ENCODE measurements at regions not wholly inside any gene's neighbourhood (a gene's known extent, or its start where the extent isn't known, plus 50 kb on each side); places are given as distances from the start of the nearest gene placed in this dataset.

DNA sequence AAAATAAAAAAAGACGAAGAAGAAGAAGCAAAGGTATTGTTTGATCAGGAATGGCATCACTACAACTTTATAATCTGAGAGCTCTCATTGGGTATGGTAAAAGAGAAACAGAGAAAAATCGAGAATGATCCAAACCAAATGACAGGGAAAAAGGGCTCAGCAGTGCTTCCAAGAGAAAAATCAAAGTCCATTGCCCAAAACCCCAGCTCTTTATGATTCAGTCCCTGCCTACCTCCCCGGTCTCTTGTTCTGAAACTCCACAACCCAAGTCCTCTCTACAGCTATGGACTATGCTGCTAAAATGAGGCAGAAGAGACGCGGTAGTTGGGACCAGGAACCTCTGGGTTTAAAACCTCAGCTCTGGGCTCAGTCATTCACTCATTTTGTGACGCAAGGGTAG lies 341.1 kb upstream of the PPARGC1A start:
- TF ChIP-seq, protein P1, sequence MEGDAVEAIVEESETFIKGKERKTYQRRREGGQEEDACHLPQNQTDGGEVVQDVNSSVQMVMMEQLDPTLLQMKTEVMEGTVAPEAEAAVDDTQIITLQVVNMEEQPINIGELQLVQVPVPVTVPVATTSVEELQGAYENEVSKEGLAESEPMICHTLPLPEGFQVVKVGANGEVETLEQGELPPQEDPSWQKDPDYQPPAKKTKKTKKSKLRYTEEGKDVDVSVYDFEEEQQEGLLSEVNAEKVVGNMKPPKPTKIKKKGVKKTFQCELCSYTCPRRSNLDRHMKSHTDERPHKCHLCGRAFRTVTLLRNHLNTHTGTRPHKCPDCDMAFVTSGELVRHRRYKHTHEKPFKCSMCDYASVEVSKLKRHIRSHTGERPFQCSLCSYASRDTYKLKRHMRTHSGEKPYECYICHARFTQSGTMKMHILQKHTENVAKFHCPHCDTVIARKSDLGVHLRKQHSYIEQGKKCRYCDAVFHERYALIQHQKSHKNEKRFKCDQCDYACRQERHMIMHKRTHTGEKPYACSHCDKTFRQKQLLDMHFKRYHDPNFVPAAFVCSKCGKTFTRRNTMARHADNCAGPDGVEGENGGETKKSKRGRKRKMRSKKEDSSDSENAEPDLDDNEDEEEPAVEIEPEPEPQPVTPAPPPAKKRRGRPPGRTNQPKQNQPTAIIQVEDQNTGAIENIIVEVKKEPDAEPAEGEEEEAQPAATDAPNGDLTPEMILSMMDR (IDR thresholded peaks at IDR 0.05; ENCODE audit: extremely low read depth in 1 of 2, insufficient read depth in 1 of 2, low read depth in 1 of 2, low read length in 2 of 2): no peak
- TF ChIP-seq POLR2AphosphoS5 (IDR thresholded peaks at IDR 0.05; ENCODE audit: insufficient read depth, low read depth, low read length) (no peak), EZH2 (IDR thresholded peaks at IDR 0.05; ENCODE audit: borderline replicate concordance, low read depth, low read length, severe bottlenecking) (no peak), POLR2A (IDR thresholded peaks at IDR 0.05; ENCODE audit: low read depth, low read length) (no peak), FOS (IDR thresholded peaks at IDR 0.05; ENCODE audit: borderline replicate concordance, insufficient read depth, low read length) (no peak), MYC (IDR thresholded peaks at IDR 0.05; ENCODE audit: low read depth, low read length) (no peak), JUN (IDR thresholded peaks at IDR 0.05; ENCODE audit: borderline replicate concordance, insufficient read depth, insufficient read length, low read depth) (no peak), GATA2 (IDR thresholded peaks at IDR 0.05; ENCODE audit: insufficient read depth, insufficient read length, low read depth, low read length) (no peak)
- TF ChIP-seq, protein P2, sequence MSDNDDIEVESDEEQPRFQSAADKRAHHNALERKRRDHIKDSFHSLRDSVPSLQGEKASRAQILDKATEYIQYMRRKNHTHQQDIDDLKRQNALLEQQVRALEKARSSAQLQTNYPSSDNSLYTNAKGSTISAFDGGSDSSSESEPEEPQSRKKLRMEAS (IDR thresholded peaks at IDR 0.05; ENCODE audit: insufficient read depth, insufficient read length): no peak

Measured in endothelial cell of umbilical vein (primary cell).